ENCODE measurements at regions not wholly inside any gene's neighbourhood (a gene's known extent, or its start where the extent isn't known, plus 50 kb on each side); places are given as distances from the start of the nearest gene placed in this dataset.

DNA sequence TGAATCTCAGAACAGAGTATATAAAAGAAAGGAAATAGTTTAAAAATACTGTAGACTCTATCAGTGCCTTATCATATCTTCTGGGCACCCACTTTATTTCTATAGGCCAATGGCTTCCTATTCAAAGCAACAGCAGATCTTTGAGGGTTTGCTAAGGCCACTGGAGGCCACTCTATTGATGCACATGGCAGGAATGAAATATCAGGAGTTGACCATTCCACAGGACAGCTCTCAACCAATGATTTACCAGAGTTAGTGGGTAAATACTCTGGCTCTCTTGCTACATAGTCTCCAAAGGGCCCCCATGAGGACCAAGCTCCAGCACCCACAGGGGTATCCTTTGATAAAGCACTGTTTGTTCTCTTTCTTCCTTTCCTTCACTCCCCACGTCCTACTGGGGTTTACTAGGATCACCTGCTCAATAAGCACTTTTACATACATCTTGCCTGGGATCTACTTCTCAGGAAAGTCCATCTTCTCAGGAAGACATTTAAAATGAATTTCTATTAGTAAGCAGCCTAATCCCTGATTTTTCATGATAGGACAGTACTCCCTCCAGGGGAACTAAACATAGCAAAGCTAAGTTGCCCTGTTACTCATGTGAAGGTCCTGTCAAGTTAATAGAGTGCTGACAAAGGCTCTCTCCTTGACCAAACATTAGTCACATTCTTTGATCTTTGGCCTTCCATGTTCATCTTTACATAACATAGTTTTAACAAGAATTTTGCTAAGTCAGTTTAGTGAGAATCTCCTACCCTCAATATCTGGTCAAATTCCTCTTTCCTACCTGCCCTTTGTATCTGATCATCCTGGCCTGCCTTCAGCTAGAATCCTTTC, 459.7 kb downstream of the GRXCR1 start:
- Mint-ChIP-seq H3K27ac (no peak overlapping the region), H3K9me3 (no peaks in the 10 kb centered on the region)
- no peak for ATAC-seq

GRCh38 chr4:43352859-43353258, 460.3 kb downstream of the GRXCR1 start:
- H3K9me3 Mint-ChIP-seq, result no peaks in the 10 kb centered on the region
- H3K4me1 Mint-ChIP-seq, result no peaks in the 10 kb centered on the region
- H3K27ac Mint-ChIP-seq, result no peak overlapping the region
- H3K4me3 Mint-ChIP-seq, result no peak overlapping the region
- H3K36me3 Mint-ChIP-seq, result no peaks in the 10 kb centered on the region
- ATAC-seq, result no peak
- H3K27me3 Mint-ChIP-seq, result no peaks in the 10 kb centered on the region

More for the DNA sequence above, 459.7 kb downstream of the GRXCR1 start:
- Mint-ChIP-seq H3K36me3 (no peaks in the 10 kb centered on the region), H3K4me1 (no peaks in the 10 kb centered on the region), H3K27me3 (no peaks in the 10 kb centered on the region), H3K4me3 (no peak overlapping the region)

GRCh38 chr4:43353552-43353951, 461.0 kb downstream of the GRXCR1 start:
- Mint-ChIP-seq H3K27me3 (no peaks in the 10 kb centered on the region), H3K27ac (no peak overlapping the region), H3K9me3 (no peaks in the 10 kb centered on the region), H3K4me3 (no peak overlapping the region), H3K36me3 (no peaks in the 10 kb centered on the region), H3K4me1 (no peaks in the 10 kb centered on the region)
- ATAC-seq, result no peak

GRCh38 chr4:43356786-43357185, 464.3 kb downstream of the GRXCR1 start:
- no peaks in the 10 kb centered on the region for H3K36me3 Mint-ChIP-seq
- no peak overlapping the region for H3K4me3 Mint-ChIP-seq
- ATAC-seq, result no peak
- no peaks in the 10 kb centered on the region for H3K4me1 Mint-ChIP-seq
- no peaks in the 10 kb centered on the region for H3K9me3 Mint-ChIP-seq
- H3K27me3 Mint-ChIP-seq, result no peaks in the 10 kb centered on the region
- no peak overlapping the region for H3K27ac Mint-ChIP-seq

- no peaks in the 10 kb centered on the region for H3K9me3 Mint-ChIP-seq
- no peaks in the 10 kb centered on the region for H3K4me1 Mint-ChIP-seq
- no peak overlapping the region for H3K27ac Mint-ChIP-seq
- no peak overlapping the region for H3K4me3 Mint-ChIP-seq
- no peaks in the 10 kb centered on the region for H3K27me3 Mint-ChIP-seq
- H3K36me3 Mint-ChIP-seq, result no peaks in the 10 kb centered on the region
- no peak for ATAC-seq
Measured at GRCh38 chr4:43357252-43357974, 464.9 kb downstream of the GRXCR1 start.

DNA sequence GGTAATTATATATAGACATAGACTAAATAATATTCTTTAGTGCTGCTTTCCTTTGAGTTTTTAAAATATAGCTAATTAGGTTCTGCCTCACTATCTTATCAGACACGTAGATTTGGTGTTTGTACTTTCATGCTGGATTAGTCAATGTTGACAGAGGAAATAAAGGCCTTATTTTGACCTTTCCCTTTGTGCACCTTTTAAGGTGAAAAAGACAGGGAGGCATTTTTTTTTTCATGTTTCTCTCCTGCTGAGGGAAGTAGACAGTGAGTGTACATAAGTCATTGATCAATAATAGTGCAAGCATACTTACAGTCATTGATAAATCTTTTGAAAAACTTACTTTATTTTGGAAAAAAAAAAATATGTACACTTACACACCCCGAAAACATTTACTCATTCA, 467.8 kb downstream of the GRXCR1 start:
- no peak for ATAC-seq
- H3K4me3 Mint-ChIP-seq, result no peak overlapping the region
- no peaks in the 10 kb centered on the region for H3K36me3 Mint-ChIP-seq
- no peaks in the 10 kb centered on the region for H3K9me3 Mint-ChIP-seq
- H3K27ac Mint-ChIP-seq, result no peak overlapping the region
- no peaks in the 10 kb centered on the region for H3K4me1 Mint-ChIP-seq
- no peaks in the 10 kb centered on the region for H3K27me3 Mint-ChIP-seq

DNA sequence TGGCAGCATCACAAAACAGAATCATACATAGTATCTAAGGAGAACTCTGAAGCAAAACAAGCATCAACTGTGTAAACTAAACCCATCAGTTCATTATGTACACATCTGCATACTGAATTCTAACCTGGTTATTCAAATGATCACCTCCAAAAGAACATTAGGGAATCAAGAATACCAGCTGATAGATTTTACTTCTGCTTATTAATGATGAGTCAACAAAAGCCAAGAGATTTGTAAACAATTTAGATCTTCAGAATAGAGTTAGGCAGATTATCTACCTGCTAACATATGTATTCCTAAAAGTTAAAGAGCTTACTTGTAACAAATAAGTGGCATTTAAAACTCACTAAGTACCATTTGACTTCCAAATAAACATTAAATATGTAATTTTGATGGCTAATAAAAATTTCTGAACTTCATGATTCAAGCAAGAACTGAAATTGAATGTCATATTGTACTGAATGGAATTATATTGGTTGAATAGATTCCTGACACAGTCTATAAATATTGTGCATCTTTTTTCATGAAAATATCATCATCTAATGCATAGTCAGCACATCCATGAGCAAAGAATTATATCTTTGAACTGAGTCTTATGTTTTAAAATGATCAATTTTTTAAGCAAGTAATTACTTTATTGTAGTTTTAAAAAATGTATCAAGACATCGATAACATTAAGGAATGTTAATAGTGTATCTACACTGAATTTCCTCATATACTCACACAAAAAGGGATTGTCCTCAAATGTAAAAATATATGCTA, 470.5 kb downstream of the GRXCR1 start:
- ATAC-seq, result no peak
- no peaks in the 10 kb centered on the region for H3K36me3 Mint-ChIP-seq
- H3K9me3 Mint-ChIP-seq, result no peaks in the 10 kb centered on the region
- H3K4me3 Mint-ChIP-seq, result no peak overlapping the region
- no peak overlapping the region for H3K27ac Mint-ChIP-seq
- no peaks in the 10 kb centered on the region for H3K27me3 Mint-ChIP-seq
- no peaks in the 10 kb centered on the region for H3K4me1 Mint-ChIP-seq

DNA sequence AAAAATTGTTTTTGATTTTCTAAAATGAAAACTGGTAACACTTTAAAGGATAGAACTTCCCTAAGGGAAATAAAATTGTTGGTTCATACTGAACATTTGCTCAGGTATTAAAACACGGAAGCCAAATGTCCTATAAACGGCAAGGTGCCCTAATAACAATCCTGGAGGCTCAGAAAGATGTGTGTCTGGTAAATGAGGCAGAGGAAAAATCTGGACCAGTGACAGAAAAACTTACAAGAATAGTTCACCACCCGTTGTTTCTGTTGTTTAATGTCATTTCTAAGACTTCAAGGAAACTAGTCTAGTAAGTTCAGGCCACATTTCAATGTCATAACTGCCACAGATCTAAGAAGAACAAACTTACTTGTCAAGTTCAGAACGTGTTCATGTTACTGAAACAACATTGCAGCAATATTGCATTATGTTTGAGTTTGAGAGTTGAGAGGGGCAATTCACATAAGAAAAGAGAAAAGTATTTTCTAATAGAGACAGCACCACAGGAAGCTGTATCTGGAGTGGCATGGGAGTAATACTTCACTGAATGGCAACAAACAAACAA, 476.6 kb downstream of the GRXCR1 start:
- peaks cover 6% of the 10 kb centered on the region for H3K9me3 Mint-ChIP-seq
- no peak overlapping the region for H3K4me3 Mint-ChIP-seq
- no peak for ATAC-seq
- H3K27me3 Mint-ChIP-seq, result no peaks in the 10 kb centered on the region
- no peaks in the 10 kb centered on the region for H3K4me1 Mint-ChIP-seq
- H3K27ac Mint-ChIP-seq, result no peak overlapping the region
- H3K36me3 Mint-ChIP-seq, result no peaks in the 10 kb centered on the region

DNA sequence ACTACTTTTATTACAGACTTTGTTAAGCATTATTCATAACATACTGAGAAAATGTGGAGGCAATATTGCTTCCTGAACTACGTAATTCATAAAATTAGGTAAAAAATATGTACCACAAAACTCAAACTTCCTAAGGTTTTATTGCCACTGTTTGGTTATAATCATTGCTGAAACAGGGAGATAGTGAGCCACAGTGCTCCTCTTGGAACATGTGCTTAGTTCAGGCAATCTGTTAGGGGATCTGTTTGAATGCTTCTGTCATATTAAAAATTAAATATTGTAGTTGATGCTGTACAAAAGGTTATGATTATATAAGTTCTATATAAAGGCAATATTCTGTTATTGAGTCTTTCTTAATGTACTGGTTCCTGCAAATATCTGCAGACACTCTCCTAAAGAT, 480.7 kb downstream of the GRXCR1 start:
- H3K27me3 Mint-ChIP-seq, result no peaks in the 10 kb centered on the region
- H3K9me3 Mint-ChIP-seq, result peaks cover 13% of the 10 kb centered on the region
- ATAC-seq, result no peak
- no peak overlapping the region for H3K4me3 Mint-ChIP-seq
- no peaks in the 10 kb centered on the region for H3K36me3 Mint-ChIP-seq
- H3K27ac Mint-ChIP-seq, result no peak overlapping the region
- no peaks in the 10 kb centered on the region for H3K4me1 Mint-ChIP-seq

DNA sequence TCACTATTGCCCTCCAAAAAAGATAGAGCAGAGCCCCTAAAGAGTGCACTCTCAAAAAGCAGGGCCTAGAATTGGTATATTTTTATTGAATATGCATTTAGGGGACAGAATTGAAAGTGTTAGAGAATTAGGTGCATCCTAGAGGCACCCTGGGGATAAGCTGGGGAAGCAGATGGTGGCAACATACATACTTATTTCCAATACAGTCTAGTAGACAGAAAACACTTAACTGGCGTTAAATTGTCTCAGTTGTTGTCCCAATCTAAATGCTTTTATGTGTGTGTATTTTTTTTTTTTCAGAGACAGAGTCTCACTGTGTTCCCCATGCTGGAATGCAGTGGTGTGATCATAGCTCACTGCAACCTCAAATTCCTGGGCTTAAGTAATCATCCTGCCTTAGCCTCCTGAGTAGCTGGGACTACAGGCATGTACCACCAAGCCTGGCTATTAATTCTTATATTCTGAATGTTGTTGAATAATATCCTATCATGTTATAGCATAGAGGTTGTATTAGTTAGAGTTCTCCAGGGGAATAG, 481.8 kb downstream of the GRXCR1 start:
- Mint-ChIP-seq H3K27ac (no peak overlapping the region), H3K4me1 (no peaks in the 10 kb centered on the region), H3K4me3 (no peak overlapping the region), H3K27me3 (no peaks in the 10 kb centered on the region), H3K9me3 (peaks cover 13% of the 10 kb centered on the region), H3K36me3 (no peaks in the 10 kb centered on the region)
- ATAC-seq, result no peak

- no peak for ATAC-seq
- Mint-ChIP-seq H3K36me3 (no peaks in the 10 kb centered on the region), H3K4me1 (no peaks in the 10 kb centered on the region), H3K27ac (no peak overlapping the region), H3K4me3 (no peak overlapping the region), H3K9me3 (peaks cover 11% of the 10 kb centered on the region), H3K27me3 (no peaks in the 10 kb centered on the region)
Measured at GRCh38 chr4:43379016-43379415, 486.5 kb downstream of the GRXCR1 start.

- H3K4me1 Mint-ChIP-seq, result no peaks in the 10 kb centered on the region
- peaks cover 7% of the 10 kb centered on the region for H3K9me3 Mint-ChIP-seq
- no peaks in the 10 kb centered on the region for H3K27me3 Mint-ChIP-seq
- no peaks in the 10 kb centered on the region for H3K36me3 Mint-ChIP-seq
- no peak overlapping the region for H3K4me3 Mint-ChIP-seq
- ATAC-seq, result no peak
- H3K27ac Mint-ChIP-seq, result no peak overlapping the region
Measured at GRCh38 chr4:43380093-43380492, 487.6 kb downstream of the GRXCR1 start.

DNA sequence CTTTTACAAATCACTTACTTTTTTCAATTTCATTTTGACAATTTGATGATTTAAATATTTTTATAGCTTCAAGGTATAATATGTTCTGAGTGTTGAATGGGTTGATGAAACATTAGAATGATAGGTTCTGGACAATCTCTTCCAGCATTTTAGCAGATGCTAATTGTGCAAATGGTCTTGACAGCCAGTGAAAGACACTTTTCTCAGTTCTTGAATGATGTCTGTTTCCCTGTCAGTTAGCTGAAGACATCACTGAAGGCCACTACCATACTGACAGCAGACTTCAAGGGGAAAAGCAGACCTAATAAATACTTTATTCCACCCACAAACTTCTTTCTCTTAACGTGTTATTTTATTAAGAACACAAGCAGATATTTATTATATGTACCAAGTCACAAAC, 498.6 kb downstream of the GRXCR1 start:
- Mint-ChIP-seq H3K4me3 (no peak overlapping the region), H3K9me3 (peaks cover 4% of the 10 kb centered on the region), H3K36me3 (no peaks in the 10 kb centered on the region), H3K27ac (no peak overlapping the region), H3K27me3 (no peaks in the 10 kb centered on the region), H3K4me1 (no peaks in the 10 kb centered on the region)
- ATAC-seq, result no peak

DNA sequence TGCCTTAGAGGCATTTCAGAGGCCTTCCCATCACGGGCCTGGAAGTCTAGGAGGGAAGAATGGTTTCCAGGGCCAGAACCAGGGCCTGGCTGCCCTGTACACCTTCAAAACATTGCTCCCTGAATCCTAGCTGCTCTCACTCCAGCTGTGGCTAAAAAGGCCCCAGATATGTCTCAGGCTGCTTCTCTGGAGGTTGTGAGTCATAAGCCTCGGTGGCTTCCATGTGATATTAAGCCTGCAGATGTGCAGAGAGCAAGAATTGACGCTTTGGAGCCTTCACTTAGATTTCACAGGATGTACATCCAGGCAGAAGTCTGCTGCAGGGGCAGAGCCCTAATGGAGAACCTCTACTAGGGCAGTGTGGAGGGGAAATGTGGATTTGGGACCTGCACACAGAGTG, 502.5 kb downstream of the GRXCR1 start:
- Mint-ChIP-seq H3K9me3 (peaks cover 8% of the 10 kb centered on the region), H3K4me1 (no peaks in the 10 kb centered on the region)
- ATAC-seq, result no peak

DNA sequence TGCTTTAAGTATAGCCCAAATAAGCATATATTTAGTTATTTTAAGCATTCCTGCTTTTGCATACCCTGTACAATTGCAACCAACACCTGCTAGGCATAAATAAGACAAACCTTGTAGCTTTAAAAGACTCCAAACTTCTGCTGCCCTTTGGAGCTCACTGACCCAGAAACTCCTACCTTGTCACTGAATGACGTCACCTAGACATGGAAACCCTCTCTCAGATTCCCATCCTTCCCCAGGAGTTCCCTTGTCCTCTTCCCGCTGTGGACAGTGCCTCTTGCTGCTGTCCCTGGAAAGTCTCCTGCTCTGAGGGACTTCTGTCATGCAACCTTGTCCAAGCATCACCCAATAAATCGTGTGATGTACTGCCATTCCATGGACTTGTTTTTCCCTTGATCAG, 507.2 kb downstream of the GRXCR1 start:
- no peaks in the 10 kb centered on the region for H3K27me3 Mint-ChIP-seq
- no peak overlapping the region for H3K4me3 Mint-ChIP-seq
- ATAC-seq, result no peak
- peaks cover 8% of the 10 kb centered on the region for H3K9me3 Mint-ChIP-seq
- H3K36me3 Mint-ChIP-seq, result no peaks in the 10 kb centered on the region
- H3K27ac Mint-ChIP-seq, result no peak overlapping the region
- no peaks in the 10 kb centered on the region for H3K4me1 Mint-ChIP-seq

More for the DNA sequence above, 502.5 kb downstream of the GRXCR1 start:
- no peaks in the 10 kb centered on the region for H3K27me3 Mint-ChIP-seq
- no peak overlapping the region for H3K4me3 Mint-ChIP-seq
- no peak overlapping the region for H3K27ac Mint-ChIP-seq
- no peaks in the 10 kb centered on the region for H3K36me3 Mint-ChIP-seq
